MM.1S (cell line): ENCODE measurements at regions not wholly inside any gene's neighbourhood (a gene's known extent, or its start where the extent isn't known, plus 50 kb on each side); places are given as distances from the start of the nearest gene placed in this dataset.

ENCODE experiments used
- DNase-seq: peaks from one replicate; pipeline ENCODE4 v3.0.0-alpha.2; 2015
- H2AFZ ChIP-seq: fragments of 300-600 bp; sonication (generic); 2 replicates; pipeline ENCODE4 v1.6.0; 2016; ENCODE audit warnings: antibody characterized with exemption, low read length
- H3F3A ChIP-seq: fragments of 300-600 bp; sonication (generic); 2 replicates; pipeline ENCODE4 v1.6.1; 2016; ENCODE audit warnings: mild to moderate bottlenecking, antibody characterized with exemption, low read length, moderate library complexity, mixed read lengths; ENCODE audit not compliant: insufficient read depth
- H3K27ac ChIP-seq: fragments of 300-600 bp; sonication (generic); 2 replicates; pipeline ENCODE4 v1.5.1; 2016; ENCODE audit warnings: mild to moderate bottlenecking, low read length
- H3K27me3 ChIP-seq: fragments of 300-600 bp; sonication (generic); replicated peaks from 2 replicates; pipeline ENCODE4 v1.6.0; 2016; ENCODE audit warnings: low read length; ENCODE audit not compliant: insufficient read depth
- H3K36me3 ChIP-seq: fragments of 300-600 bp; sonication (generic); replicated peaks from 2 replicates; pipeline ENCODE4 v1.6.1; 2016; ENCODE audit warnings: mild to moderate bottlenecking, low read length, mixed read lengths; ENCODE audit not compliant: insufficient read depth
- H3K4me1 ChIP-seq: fragments of 300-600 bp; sonication (generic); 2 replicates; pipeline ENCODE4 v1.6.1; 2016; ENCODE audit warnings: low read length, mixed read lengths
- H3K4me2 ChIP-seq: fragments of 300-600 bp; sonication (generic); 2 replicates; pipeline ENCODE4 v1.6.0; 2016; ENCODE audit warnings: low read depth, low read length
- H3K4me3 ChIP-seq: fragments of 300-600 bp; sonication (generic); 2 replicates; pipeline ENCODE4 v1.5.1; 2016; ENCODE audit warnings: low read length, mixed read lengths
- H3K79me2 ChIP-seq: fragments of 300-600 bp; sonication (generic); 2 replicates; pipeline ENCODE4 v1.6.1; 2016; ENCODE audit warnings: mixed run types, low read length, mixed read lengths
- H3K9ac ChIP-seq: fragments of 300-600 bp; sonication (generic); 2 replicates; pipeline ENCODE4 v1.6.1; 2016; ENCODE audit warnings: low read length, mixed read lengths
- H3K9me2 ChIP-seq: fragments of 300-600 bp; sonication (generic); replicated peaks from 2 replicates; pipeline ENCODE4 v1.6.1; 2016; ENCODE audit warnings: mild to moderate bottlenecking, low read length, mixed read lengths; ENCODE audit not compliant: insufficient read depth
- H3K9me3 ChIP-seq: fragments of 300-600 bp; sonication (generic); replicated peaks from 2 replicates; pipeline ENCODE4 v1.6.1; 2016; ENCODE audit warnings: mild to moderate bottlenecking, low read length, mixed read lengths; ENCODE audit not compliant: insufficient read depth
- H4K20me1 ChIP-seq: fragments of 300-600 bp; sonication (generic); 2 replicates; pipeline ENCODE4 v1.6.1; 2016; ENCODE audit warnings: mild to moderate bottlenecking, low read length, moderate library complexity, mixed read lengths; ENCODE audit not compliant: insufficient read depth
- CTCF ChIP-seq: fragments of 300-600 bp; sonication (generic); IDR thresholded peaks from 2 replicates; pipeline ENCODE4 v1.5.1; 2016; ENCODE audit warnings: antibody characterized with exemption, low read length, mixed read lengths
- EZH2 ChIP-seq: fragments of 300-600 bp; sonication (generic); optimal IDR thresholded peaks from 2 replicates; pipeline ENCODE3; 2017; ENCODE audit warnings: low read depth, mild to moderate bottlenecking, antibody characterized with exemption, low read length, mixed read lengths
- EZH2phosphoT487 ChIP-seq: fragments of 300-600 bp; sonication (generic); IDR thresholded peaks from 2 replicates; pipeline ENCODE4 v1.6.1; 2018; ENCODE audit warnings: antibody characterized with exemption, low read length

- no peak overlapping the region for H3K4me3 ChIP-seq
- no peaks in the 10 kb centered on the region for H3K79me2 ChIP-seq
- no peak overlapping the region for H2AFZ ChIP-seq
- no peaks in the 10 kb centered on the region for H3K9me2 ChIP-seq
- H3F3A ChIP-seq, result no peaks in the 10 kb centered on the region
- TF ChIP-seq EZH2phosphoT487 (no peak), CTCF (no peak), EZH2 (no peak)
- no peak for DNase-seq
- no peaks in the 10 kb centered on the region for H3K36me3 ChIP-seq
- no peaks in the 10 kb centered on the region for H3K9me3 ChIP-seq
- no peak overlapping the region for H3K27ac ChIP-seq
- no peak overlapping the region for H3K9ac ChIP-seq
- no peaks in the 10 kb centered on the region for H4K20me1 ChIP-seq
- no peaks in the 10 kb centered on the region for H3K4me1 ChIP-seq
- H3K4me2 ChIP-seq, result no peak overlapping the region
- H3K27me3 ChIP-seq, result no peaks in the 10 kb centered on the region
Observed at GRCh38 chr2:145065342-145065741, 545.4 kb upstream of the ZEB2 start.

- Histone ChIP-seq H3K79me2 (no peaks in the 10 kb centered on the region), H3F3A (no peaks in the 10 kb centered on the region), H3K4me2 (no peak overlapping the region), H3K9me3 (no peaks in the 10 kb centered on the region), H2AFZ (no peak overlapping the region), H3K4me3 (no peak overlapping the region), H4K20me1 (no peaks in the 10 kb centered on the region), H3K27ac (no peak overlapping the region), H3K9me2 (no peaks in the 10 kb centered on the region), H3K9ac (no peak overlapping the region), H3K36me3 (no peaks in the 10 kb centered on the region), H3K27me3 (no peaks in the 10 kb centered on the region), H3K4me1 (no peaks in the 10 kb centered on the region)
- TF ChIP-seq EZH2phosphoT487 (no peak), EZH2 (no peak), CTCF (no peak)
- no peak for DNase-seq
Observed at GRCh38 chr2:145064511-145064910, 544.6 kb upstream of the ZEB2 start.

GRCh38 chr2:145060876-145061275, 541.0 kb upstream of the ZEB2 start:
- H3K36me3 ChIP-seq, result no peaks in the 10 kb centered on the region

More at GRCh38 chr2:145060876-145061275, 541.0 kb upstream of the ZEB2 start:
- no peaks in the 10 kb centered on the region for H3K9me2 ChIP-seq
- H3F3A ChIP-seq, result no peaks in the 10 kb centered on the region
- TF ChIP-seq CTCF, result no peak
- no peaks in the 10 kb centered on the region for H4K20me1 ChIP-seq
- H3K27me3 ChIP-seq, result no peaks in the 10 kb centered on the region
- H3K4me1 ChIP-seq, result no peaks in the 10 kb centered on the region
- H3K27ac ChIP-seq, result no peak overlapping the region
- H3K9ac ChIP-seq, result no peak overlapping the region
- no peak overlapping the region for H2AFZ ChIP-seq
- no peak overlapping the region for H3K4me3 ChIP-seq
- no peaks in the 10 kb centered on the region for H3K79me2 ChIP-seq
- DNase-seq, result no peak
- H3K4me2 ChIP-seq, result no peak overlapping the region
- no peaks in the 10 kb centered on the region for H3K9me3 ChIP-seq
